Activated naive CD8-positive, alpha-beta T cell treated with anti-CD3 and anti-CD28 coated beads, Interleukin-2, amount 50 U/mL, for 24 hours (primary cell): ENCODE measurements at regions not wholly inside any gene's neighbourhood (a gene's known extent, or its start where the extent isn't known, plus 50 kb on each side); places are given as distances from the start of the nearest gene placed in this dataset.

Source experiments
- ATAC-seq: fragments of 150-1000 bp; cut with Tn5 transposase; one replicate; pipeline ENCODE4 v1.10.0; 2021
- DNase-seq: peaks from one replicate; pipeline ENCODE4 v3.0.0; 2021
- H3K27ac Mint-ChIP-seq: one replicate; pipeline ENCODE4 v1.8.0; 2021; ENCODE audit warnings: mild to moderate bottlenecking, mixed read lengths
- H3K27me3 Mint-ChIP-seq: one replicate; pipeline ENCODE4 v1.8.0; 2021; ENCODE audit warnings: mixed read lengths
- H3K36me3 Mint-ChIP-seq: one replicate; pipeline ENCODE4 v1.8.0; 2021; ENCODE audit warnings: low read depth, mixed read lengths
- H3K4me1 Mint-ChIP-seq: one replicate; pipeline ENCODE4 v1.8.0; 2021; ENCODE audit warnings: mixed read lengths
- H3K4me3 Mint-ChIP-seq: one replicate; pipeline ENCODE4 v1.8.0; 2021; ENCODE audit warnings: mild to moderate bottlenecking, moderate library complexity, mixed read lengths
- H3K9me3 Mint-ChIP-seq: one replicate; pipeline ENCODE4 v1.8.0; 2021; ENCODE audit warnings: mixed read lengths

- DNase-seq (no peak), ATAC-seq (no peak)
- no peaks in the 10 kb centered on the region for H3K27me3 Mint-ChIP-seq
- H3K9me3 Mint-ChIP-seq = peaks cover 5% of the 10 kb centered on the region
- no peak overlapping the region for H3K4me3 Mint-ChIP-seq
- H3K4me1 Mint-ChIP-seq = no peaks in the 10 kb centered on the region
- H3K36me3 Mint-ChIP-seq = no peaks in the 10 kb centered on the region
- H3K27ac Mint-ChIP-seq = no peak overlapping the region
Measured at GRCh38 chr3:90015688-90016356, 908.4 kb downstream of the EPHA3 start.

GRCh38 chr3:90016555-90016954 is 909.1 kb downstream of the EPHA3 start:
- Mint-ChIP-seq H3K36me3 (no peaks in the 10 kb centered on the region), H3K4me3 (no peak overlapping the region), H3K27me3 (no peaks in the 10 kb centered on the region), H3K4me1 (no peaks in the 10 kb centered on the region), H3K9me3 (peaks cover 5% of the 10 kb centered on the region), H3K27ac (no peak overlapping the region)
- ATAC-seq = no peak
- no peak for DNase-seq

- Mint-ChIP-seq H3K27ac (no peak overlapping the region), H3K4me1 (no peaks in the 10 kb centered on the region), H3K36me3 (no peaks in the 10 kb centered on the region), H3K27me3 (no peaks in the 10 kb centered on the region), H3K4me3 (no peak overlapping the region), H3K9me3 (peaks cover 13% of the 10 kb centered on the region)
- no peak for DNase-seq
- ATAC-seq = no peak
Measured at GRCh38 chr3:90018779-90019178, 911.4 kb downstream of the EPHA3 start.

GRCh38 chr3:90025019-90025418 is 917.6 kb downstream of the EPHA3 start:
- ATAC-seq (no peak), DNase-seq (no peak)
- Mint-ChIP-seq H3K4me3 (no peak overlapping the region), H3K4me1 (no peaks in the 10 kb centered on the region), H3K9me3 (peaks cover 12% of the 10 kb centered on the region), H3K27ac (no peak overlapping the region), H3K27me3 (no peaks in the 10 kb centered on the region), H3K36me3 (no peaks in the 10 kb centered on the region)

GRCh38 chr3:90026406-90026805 is 919.0 kb downstream of the EPHA3 start:
- Mint-ChIP-seq H3K4me1 (no peaks in the 10 kb centered on the region), H3K4me3 (no peak overlapping the region), H3K9me3 (peaks cover 13% of the 10 kb centered on the region), H3K36me3 (no peaks in the 10 kb centered on the region), H3K27ac (no peak overlapping the region), H3K27me3 (no peaks in the 10 kb centered on the region)
- DNase-seq (no peak), ATAC-seq (no peak)

GRCh38 chr3:90031121-90031520 is 923.7 kb downstream of the EPHA3 start:
- ATAC-seq (no peak), DNase-seq (no peak)
- H3K9me3 Mint-ChIP-seq = peaks cover 10% of the 10 kb centered on the region
- no peaks in the 10 kb centered on the region for H3K4me1 Mint-ChIP-seq
- H3K36me3 Mint-ChIP-seq = no peaks in the 10 kb centered on the region
- no peaks in the 10 kb centered on the region for H3K27me3 Mint-ChIP-seq
- no peak overlapping the region for H3K27ac Mint-ChIP-seq
- H3K4me3 Mint-ChIP-seq = no peak overlapping the region

GRCh38 chr3:90032980-90033641 is 925.7 kb downstream of the EPHA3 start:
- Mint-ChIP-seq H3K36me3 (no peaks in the 10 kb centered on the region), H3K27me3 (no peaks in the 10 kb centered on the region), H3K4me1 (no peaks in the 10 kb centered on the region), H3K4me3 (no peak overlapping the region), H3K9me3 (peaks cover 14% of the 10 kb centered on the region), H3K27ac (no peak overlapping the region)
- DNase-seq (no peak), ATAC-seq (no peak)

- no peak overlapping the region for H3K4me3 Mint-ChIP-seq
- ATAC-seq (no peak), DNase-seq (no peak)
- H3K9me3 Mint-ChIP-seq = peaks cover 14% of the 10 kb centered on the region
- no peaks in the 10 kb centered on the region for H3K27me3 Mint-ChIP-seq
- no peak overlapping the region for H3K27ac Mint-ChIP-seq
- no peaks in the 10 kb centered on the region for H3K36me3 Mint-ChIP-seq
- H3K4me1 Mint-ChIP-seq = no peaks in the 10 kb centered on the region
Measured at GRCh38 chr3:90034038-90034437, 926.6 kb downstream of the EPHA3 start.

GRCh38 chr3:90035643-90036042 is 928.2 kb downstream of the EPHA3 start:
- Mint-ChIP-seq H3K9me3 (peaks cover 14% of the 10 kb centered on the region), H3K27me3 (no peaks in the 10 kb centered on the region), H3K36me3 (no peaks in the 10 kb centered on the region), H3K4me1 (no peaks in the 10 kb centered on the region), H3K4me3 (no peak overlapping the region), H3K27ac (no peak overlapping the region)
- no peak for DNase-seq
- ATAC-seq = no peak

GRCh38 chr3:90036939-90037469 is 929.6 kb downstream of the EPHA3 start:
- no peaks in the 10 kb centered on the region for H3K36me3 Mint-ChIP-seq
- no peaks in the 10 kb centered on the region for H3K4me1 Mint-ChIP-seq
- DNase-seq (no peak), ATAC-seq (no peak)
- no peak overlapping the region for H3K27ac Mint-ChIP-seq
- no peak overlapping the region for H3K4me3 Mint-ChIP-seq
- H3K27me3 Mint-ChIP-seq = no peaks in the 10 kb centered on the region
- peaks cover 10% of the 10 kb centered on the region for H3K9me3 Mint-ChIP-seq

GRCh38 chr3:90039994-90040393 is 932.6 kb downstream of the EPHA3 start:
- Mint-ChIP-seq H3K27me3 (no peaks in the 10 kb centered on the region), H3K9me3 (peaks cover 10% of the 10 kb centered on the region), H3K36me3 (no peaks in the 10 kb centered on the region), H3K4me1 (no peaks in the 10 kb centered on the region), H3K4me3 (no peak overlapping the region), H3K27ac (no peak overlapping the region)
- ATAC-seq (no peak), DNase-seq (no peak)

GRCh38 chr3:90040554-90040953 is 933.1 kb downstream of the EPHA3 start:
- Mint-ChIP-seq H3K4me3 (no peak overlapping the region), H3K27me3 (no peaks in the 10 kb centered on the region), H3K9me3 (peaks cover 9% of the 10 kb centered on the region), H3K4me1 (no peaks in the 10 kb centered on the region), H3K27ac (no peak overlapping the region), H3K36me3 (no peaks in the 10 kb centered on the region)
- ATAC-seq = no peak
- no peak for DNase-seq

- H3K36me3 Mint-ChIP-seq = no peaks in the 10 kb centered on the region
- no peak for ATAC-seq
- H3K4me1 Mint-ChIP-seq = no peaks in the 10 kb centered on the region
- no peak overlapping the region for H3K4me3 Mint-ChIP-seq
- H3K9me3 Mint-ChIP-seq = peaks cover 4% of the 10 kb centered on the region
- DNase-seq = no peak
- no peak overlapping the region for H3K27ac Mint-ChIP-seq
- H3K27me3 Mint-ChIP-seq = no peaks in the 10 kb centered on the region
Measured at GRCh38 chr3:90041995-90042394, 934.6 kb downstream of the EPHA3 start.

- Mint-ChIP-seq H3K9me3 (peaks cover 9% of the 10 kb centered on the region), H3K27ac (no peak overlapping the region), H3K27me3 (no peaks in the 10 kb centered on the region), H3K4me3 (no peak overlapping the region), H3K4me1 (no peaks in the 10 kb centered on the region), H3K36me3 (no peaks in the 10 kb centered on the region)
- no peak for ATAC-seq
- no peak for DNase-seq
Measured at GRCh38 chr3:90043287-90043686, 935.9 kb downstream of the EPHA3 start.

GRCh38 chr3:90044084-90044816 is 936.8 kb downstream of the EPHA3 start:
- Mint-ChIP-seq H3K27ac (no peak overlapping the region), H3K36me3 (no peaks in the 10 kb centered on the region), H3K27me3 (no peaks in the 10 kb centered on the region), H3K4me1 (no peaks in the 10 kb centered on the region), H3K4me3 (no peak overlapping the region), H3K9me3 (peaks cover 10% of the 10 kb centered on the region)
- DNase-seq (no peak), ATAC-seq (no peak)
